GM18517 (cell line): ENCODE measurements at regions not wholly inside any gene's neighbourhood (a gene's known extent, or its start where the extent isn't known, plus 50 kb on each side); places are given as distances from the start of the nearest gene placed in this dataset.

ENCODE experiments used
- ATAC-seq: cut with Tn5 transposase; IDR thresholded peaks from one replicate; pipeline ENCODE4 v1.9.1; 2021; ENCODE audit warnings: mild to moderate bottlenecking, moderate library complexity; ENCODE audit not compliant: unreplicated experiment

DNA sequence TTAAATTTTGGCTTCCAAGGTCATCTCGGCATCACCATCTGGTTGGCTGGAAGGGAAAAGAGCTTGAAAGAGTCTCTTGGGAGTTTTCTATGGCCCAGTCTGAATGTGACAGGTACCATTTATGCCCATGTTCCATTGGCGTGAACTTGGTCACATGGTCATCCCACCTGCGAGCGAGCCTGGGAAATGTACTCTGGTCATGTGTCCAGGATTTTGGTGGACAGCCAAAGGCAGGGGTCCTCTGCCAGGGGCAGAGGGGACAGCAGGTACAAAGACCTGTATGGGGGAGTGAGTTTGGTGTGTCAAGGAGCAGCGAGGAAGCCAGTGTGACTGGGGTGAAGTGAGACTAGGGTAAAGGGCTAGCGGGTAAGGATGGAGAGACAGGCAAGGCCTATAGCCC is 112.6 kb downstream of the CDC5L start:
- ATAC-seq, result no peak

- no peak for ATAC-seq
Measured at GRCh38 chr6:44503471-44503870, 116.0 kb downstream of the CDC5L start.

DNA sequence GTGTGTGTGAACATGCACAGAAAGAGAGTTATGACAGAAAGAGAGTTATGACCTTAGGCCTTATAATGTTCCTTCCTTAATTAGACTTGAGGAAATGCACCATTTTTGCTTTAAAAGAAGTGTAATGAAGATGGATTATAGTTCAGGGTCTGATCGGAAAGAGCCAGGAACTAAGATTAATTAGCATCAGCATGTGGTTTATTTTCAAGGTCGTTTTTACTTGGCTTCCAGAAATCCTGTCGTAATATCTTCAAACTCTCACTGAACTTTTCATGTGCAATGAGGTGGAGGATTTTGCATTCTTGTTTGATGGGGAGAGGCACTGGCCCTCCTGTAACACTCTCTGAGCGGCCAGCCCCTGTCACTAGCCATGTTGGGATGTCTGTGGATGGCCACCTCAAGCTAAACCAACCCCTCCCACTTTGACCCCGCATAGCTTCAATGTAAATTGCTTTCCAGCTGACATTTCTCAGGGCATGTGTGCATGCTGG is 116.8 kb downstream of the CDC5L start:
- no peak for ATAC-seq

DNA sequence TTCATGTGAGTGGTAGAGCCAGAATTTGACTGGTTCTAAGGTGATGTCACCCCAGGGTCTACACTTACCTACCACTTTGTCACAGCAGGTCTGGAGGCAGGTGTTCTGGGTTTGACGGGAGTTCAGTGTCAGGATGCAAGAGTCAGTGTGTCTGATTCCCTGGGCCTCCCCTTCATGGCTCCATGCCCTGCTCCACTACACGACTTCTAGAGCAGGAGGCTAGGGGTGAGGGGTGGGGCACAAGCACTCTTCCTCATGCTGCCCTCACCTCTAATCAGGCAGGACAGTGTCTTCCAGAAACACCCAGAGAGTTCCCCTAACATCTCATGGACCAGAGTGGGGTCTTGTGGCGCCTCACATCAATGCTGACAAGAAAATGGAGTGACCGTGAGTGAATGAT is 118.2 kb downstream of the CDC5L start:
- no peak for ATAC-seq

DNA sequence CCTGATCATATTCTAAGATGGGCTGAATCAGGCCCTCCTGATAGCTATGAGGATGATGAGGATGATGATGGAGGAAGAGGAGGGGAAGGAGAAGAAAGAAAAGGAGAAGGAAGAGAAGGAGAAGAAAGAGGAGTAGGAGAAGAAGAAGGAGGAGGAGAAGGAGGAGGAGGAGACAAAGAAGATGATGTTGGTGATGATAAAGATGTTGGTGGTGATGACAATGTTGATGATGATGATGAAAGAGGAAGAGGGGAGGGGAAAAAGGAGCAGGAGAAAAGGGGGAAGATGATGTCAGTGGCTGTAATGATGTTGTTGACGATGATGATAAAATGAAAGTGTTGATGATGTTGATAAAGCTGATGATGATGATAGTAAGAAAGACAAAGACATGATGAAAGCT is 119.5 kb downstream of the CDC5L start:
- ATAC-seq, result no peak

GRCh38 chr6:44508646-44509045 is 121.1 kb downstream of the CDC5L start:
- no peak for ATAC-seq

GRCh38 chr6:44511126-44511525 is 123.6 kb downstream of the CDC5L start:
- ATAC-seq, result no peak

DNA sequence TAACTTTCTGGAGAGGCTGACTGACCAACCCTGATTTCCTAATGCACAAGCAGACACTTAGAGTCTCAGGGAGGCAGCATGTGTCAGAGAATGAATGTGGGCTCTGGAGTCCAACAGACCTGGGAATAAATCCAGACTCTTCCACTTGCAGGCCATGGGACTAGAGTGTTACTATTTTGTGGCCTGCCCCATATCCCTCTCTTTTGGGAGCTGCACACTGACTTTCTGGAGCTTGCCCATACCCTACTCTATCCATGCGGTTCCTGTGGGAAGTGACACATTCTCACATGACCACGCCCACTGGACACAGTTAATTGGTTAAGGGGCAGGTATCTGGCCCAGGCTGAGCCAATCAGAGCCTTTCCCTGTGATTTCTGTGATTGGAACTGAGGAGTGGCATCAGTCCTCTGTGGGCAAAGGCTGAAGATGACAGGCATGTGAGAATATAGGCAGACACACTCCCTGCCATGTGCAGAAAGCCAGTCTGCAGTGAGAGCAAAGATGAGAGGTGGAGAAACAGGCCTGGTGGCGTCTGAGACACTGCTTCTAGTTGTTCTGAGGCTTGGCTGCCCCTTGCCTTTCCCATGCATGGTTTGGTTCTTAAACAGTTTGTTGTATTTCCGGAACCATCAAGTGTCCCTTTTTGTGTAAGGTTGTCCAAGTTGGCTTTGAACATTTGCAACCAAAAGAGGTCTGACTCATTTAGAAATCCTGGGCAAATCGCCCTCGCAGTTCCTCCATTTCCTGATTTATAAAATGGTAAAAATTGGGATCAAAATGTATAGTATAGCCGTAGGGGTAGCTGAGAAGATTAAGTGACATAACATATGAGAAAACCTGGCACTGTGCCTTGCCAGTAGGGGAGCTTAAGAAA is 125.6 kb downstream of the CDC5L start:
- no peak for ATAC-seq

GRCh38 chr6:44514085-44514484 is 126.6 kb downstream of the CDC5L start:
- no peak for ATAC-seq

DNA sequence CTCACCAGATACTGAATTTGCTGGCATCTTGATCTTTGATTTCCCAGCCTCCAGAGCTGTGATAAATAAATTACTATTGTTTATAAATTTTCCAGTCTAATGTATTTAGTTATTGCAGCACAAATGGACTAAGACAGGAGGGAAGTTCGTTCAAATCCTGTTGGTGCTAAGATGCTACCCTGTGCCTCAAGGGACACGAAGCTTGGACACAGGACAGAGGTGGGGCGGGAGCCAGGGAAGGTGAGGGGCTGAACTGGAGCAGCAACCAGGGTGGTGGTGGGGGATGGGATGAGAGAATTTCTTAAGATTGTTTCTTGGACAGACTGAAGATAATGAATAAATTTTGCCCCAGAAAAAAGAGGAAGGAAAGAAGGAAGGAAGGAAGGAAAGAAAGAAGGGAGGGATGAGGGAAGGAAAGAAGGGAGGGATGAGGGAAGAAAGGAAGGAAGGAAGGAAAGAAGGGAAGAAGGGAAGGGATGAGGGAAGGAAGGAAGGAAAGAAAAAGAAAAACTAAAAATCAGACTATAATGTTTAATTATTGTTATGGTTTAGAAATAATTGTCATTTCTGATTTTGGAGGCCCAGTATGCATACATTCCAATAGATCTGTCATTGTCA is 127.2 kb downstream of the CDC5L start:
- no peak for ATAC-seq

DNA sequence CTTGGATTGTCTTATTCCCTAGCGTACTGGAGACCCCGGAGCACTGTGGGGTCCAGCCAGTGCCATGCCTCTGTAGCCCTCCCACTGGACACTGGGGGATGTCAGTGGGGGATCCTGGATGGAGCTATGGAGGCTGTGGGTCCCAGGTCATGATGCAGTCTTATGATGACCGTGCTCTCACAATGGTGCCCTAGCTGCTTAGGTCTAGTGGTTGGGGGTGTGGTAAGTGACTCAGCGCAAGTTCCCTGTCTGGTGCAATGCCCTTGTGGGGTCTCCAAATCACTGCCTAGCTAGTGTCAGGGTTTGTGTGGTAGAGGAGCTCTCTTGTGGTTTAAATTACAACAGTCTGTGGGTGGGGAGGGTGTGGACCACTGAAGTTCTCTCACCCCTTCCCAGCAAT is 135.4 kb downstream of the CDC5L start:
- ATAC-seq, result no peak

- ATAC-seq, result no peak
Measured at GRCh38 chr6:44524476-44525227, 137.1 kb downstream of the CDC5L start.

- ATAC-seq, result no peak
Measured at GRCh38 chr6:44525761-44526351, 138.3 kb downstream of the CDC5L start.

- ATAC-seq, result no peak
Measured at GRCh38 chr6:44527181-44527580, 139.7 kb downstream of the CDC5L start.

DNA sequence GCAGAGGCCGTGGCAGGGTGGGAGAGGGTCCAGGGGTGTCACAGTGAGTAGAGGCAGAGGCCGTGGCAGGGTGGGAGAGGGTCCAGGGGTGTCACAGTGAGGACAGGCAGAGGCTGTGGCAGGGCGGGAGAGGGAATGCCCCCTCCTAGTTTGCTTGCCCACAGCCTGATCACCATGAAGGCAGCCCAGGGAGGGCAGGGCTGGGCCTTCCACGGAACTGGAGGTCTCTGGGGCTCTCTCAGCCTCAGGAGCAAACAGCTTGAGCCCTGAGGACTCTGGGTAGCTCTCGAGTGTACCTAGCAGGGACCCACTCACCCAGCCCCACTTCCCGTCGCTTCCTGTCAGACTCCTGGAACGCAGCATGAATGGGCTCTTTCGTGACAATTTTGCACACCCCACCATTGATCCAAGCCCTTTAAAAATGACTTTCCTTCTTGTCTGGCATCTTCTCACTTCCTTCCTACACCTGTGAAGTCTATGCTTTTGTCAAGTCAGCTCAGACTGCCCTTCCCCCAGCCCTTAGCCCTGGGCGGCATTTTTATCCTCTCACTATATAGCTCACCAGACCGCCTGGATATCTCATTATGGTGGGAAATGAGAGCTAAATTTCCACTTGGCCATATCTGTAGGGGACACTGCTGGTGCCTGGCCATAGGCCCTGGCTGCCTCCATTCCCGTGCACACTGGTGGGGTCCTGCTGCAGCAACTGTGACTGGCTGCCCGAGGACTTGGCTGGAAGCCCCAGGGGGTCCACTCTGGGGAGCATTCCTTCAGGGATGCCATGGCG is 140.3 kb downstream of the CDC5L start:
- ATAC-seq, result no peak

DNA sequence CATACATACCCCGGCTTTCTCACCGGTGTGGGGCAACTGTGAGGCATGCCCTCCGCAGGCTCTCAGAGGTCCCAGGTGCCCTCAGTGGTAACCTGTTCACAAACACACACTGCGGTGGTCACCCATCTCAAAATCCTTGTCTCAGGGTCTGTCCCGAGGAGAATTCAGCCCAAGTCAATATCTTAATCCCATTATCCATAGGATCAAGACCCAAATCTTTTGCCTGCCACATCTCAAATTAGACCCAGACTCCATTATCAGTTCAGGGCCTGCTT is 140.8 kb downstream of the CDC5L start:
- ATAC-seq, result no peak

- no peak for ATAC-seq
Measured at GRCh38 chr6:44528716-44529115, 141.2 kb downstream of the CDC5L start.

GRCh38 chr6:44529146-44529905 is 141.8 kb downstream of the CDC5L start:
- ATAC-seq, result no peak

- no peak for ATAC-seq
Measured at GRCh38 chr6:44530209-44530909, 142.9 kb downstream of the CDC5L start.

DNA sequence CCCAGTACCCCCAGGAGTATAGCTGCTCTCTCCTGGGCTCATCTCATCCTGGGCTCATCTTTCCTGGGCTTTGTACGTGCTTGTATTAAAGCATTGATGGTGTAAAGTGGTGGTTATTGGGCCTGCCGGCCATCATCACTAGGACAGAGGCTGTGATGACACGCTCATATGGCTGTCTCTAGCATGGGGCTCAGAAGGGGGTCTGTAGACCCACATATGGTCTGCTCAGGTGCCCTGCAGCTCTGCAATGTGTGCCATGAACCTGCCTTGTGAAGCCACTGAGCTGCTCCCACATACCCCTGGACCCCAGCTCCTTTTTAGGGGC is 143.4 kb downstream of the CDC5L start:
- ATAC-seq, result no peak
